GM23248 (cell line): ENCODE measurements at regions not wholly inside any gene's neighbourhood (a gene's known extent, or its start where the extent isn't known, plus 50 kb on each side); places are given as distances from the start of the nearest gene placed in this dataset.

Experiments used
- DNase-seq: peaks from one replicate; pipeline ENCODE4 v3.0.0-alpha.2; 2015
- H2AFZ ChIP-seq: fragments of 200-600 bp; sonication (generic); 2 replicates; pipeline ENCODE4 v1.6.1; 2016; ENCODE audit warnings: antibody characterized with exemption
- H3F3A ChIP-seq: fragments of 200-600 bp; sonication (generic); 2 replicates; pipeline ENCODE4 v1.6.1; 2016; ENCODE audit warnings: mild to moderate bottlenecking, antibody characterized with exemption, mixed run types; ENCODE audit not compliant: insufficient read depth
- H3K27ac ChIP-seq: fragments of 200-600 bp; sonication (generic); 2 replicates; pipeline ENCODE4 v1.5.1; 2016; ENCODE audit warnings: mild to moderate bottlenecking
- H3K27me3 ChIP-seq: fragments of 200-600 bp; sonication (generic); replicated peaks from 2 replicates; pipeline ENCODE4 v1.6.1; 2016; ENCODE audit warnings: mild to moderate bottlenecking; ENCODE audit not compliant: insufficient read depth
- H3K36me3 ChIP-seq: fragments of 200-600 bp; sonication (generic); 2 replicates; pipeline ENCODE4 v1.6.1; 2016; ENCODE audit warnings: low read depth, mild to moderate bottlenecking
- H3K4me1 ChIP-seq: fragments of 200-600 bp; sonication (generic); 2 replicates; pipeline ENCODE4 v1.6.1; 2016; ENCODE audit warnings: mild to moderate bottlenecking; ENCODE audit not compliant: insufficient read depth
- H3K4me2 ChIP-seq: fragments of 200-600 bp; sonication (generic); one replicate; pipeline ENCODE4 v1.6.1; 2016; ENCODE audit warnings: mild to moderate bottlenecking; ENCODE audit not compliant: unreplicated experiment
- H3K4me3 ChIP-seq: fragments of 200-600 bp; sonication (generic); 2 replicates; pipeline ENCODE4 v1.5.1; 2016; ENCODE audit warnings: mild to moderate bottlenecking
- H3K79me2 ChIP-seq: fragments of 200-600 bp; sonication (generic); 2 replicates; pipeline ENCODE4 v1.6.1; 2016; ENCODE audit warnings: mild to moderate bottlenecking; ENCODE audit not compliant: insufficient read depth
- H3K9ac ChIP-seq: fragments of 200-600 bp; sonication (generic); 2 replicates; pipeline ENCODE4 v1.6.1; 2016; ENCODE audit warnings: mild to moderate bottlenecking
- H3K9me2 ChIP-seq: fragments of 200-600 bp; sonication (generic); 2 replicates; pipeline ENCODE4 v1.6.1; 2016; ENCODE audit warnings: mixed run types, mild to moderate bottlenecking, moderate library complexity; ENCODE audit not compliant: insufficient read depth
- H3K9me3 ChIP-seq: fragments of 200-600 bp; sonication (generic); one replicate; pipeline ENCODE4 v1.6.1; 2017; ENCODE audit warnings: low read depth
- H4K20me1 ChIP-seq: fragments of 200-600 bp; sonication (generic); 2 replicates; pipeline ENCODE4 v1.6.0; 2016; ENCODE audit not compliant: insufficient read depth
- EZH2 ChIP-seq: fragments of 200-600 bp; sonication (generic); IDR thresholded peaks from 2 replicates; pipeline ENCODE4 v1.6.1; 2018; ENCODE audit warnings: antibody characterized with exemption, mild to moderate bottlenecking; ENCODE audit not compliant: insufficient read depth, poor library complexity, severe bottlenecking
- EZH2phosphoT487 ChIP-seq: fragments of 200-600 bp; sonication (generic); IDR thresholded peaks from 2 replicates; pipeline ENCODE4 v1.6.1; 2018; ENCODE audit warnings: antibody characterized with exemption, moderate library complexity, mild to moderate bottlenecking, low read depth; ENCODE audit not compliant: insufficient read depth
- WGBS, 2 experiments: methylation state at CpG; one replicate each; pipeline ENCODE4 v1.1.6; 2015 to 2017; ENCODE audit warnings: low lambda C conversion rate in 2 of 2, low coverage in 1 of 2; ENCODE audit errors: missing lambda C conversion rate in 2 of 2; 5-methylcytosine and 5-hydroxymethylcytosine counted together
- in situ Hi-C: fragments of 300-500 bp; cut with MboI; formaldehyde crosslinking; loops from 2 replicates; pipeline ENCODE4 v1.15.0; 2020

- Histone ChIP-seq H3K9ac (no peak overlapping the region), H3K36me3 (no peaks in the 10 kb centered on the region), H3K4me2 (no peak overlapping the region), H3K9me2 (no peaks in the 10 kb centered on the region), H4K20me1 (no peaks in the 10 kb centered on the region), H3K27me3 (no peaks in the 10 kb centered on the region), H3K9me3 (no peaks in the 10 kb centered on the region), H3F3A (no peaks in the 10 kb centered on the region), H3K4me1 (no peaks in the 10 kb centered on the region), H3K27ac (no peak overlapping the region), H3K79me2 (no peaks in the 10 kb centered on the region), H3K4me3 (no peak overlapping the region), H2AFZ (no peak overlapping the region)
- in situ Hi-C loops: no loop called here
- no peak for DNase-seq
- 0% methylated on average over 2 of the region's 2 CpGs for WGBS, 2 experiments
- TF ChIP-seq EZH2: no peak
These were observed 95.9 kb upstream of the CAND1 start for GRCh38 chr12:67173258-67173657.

DNA sequence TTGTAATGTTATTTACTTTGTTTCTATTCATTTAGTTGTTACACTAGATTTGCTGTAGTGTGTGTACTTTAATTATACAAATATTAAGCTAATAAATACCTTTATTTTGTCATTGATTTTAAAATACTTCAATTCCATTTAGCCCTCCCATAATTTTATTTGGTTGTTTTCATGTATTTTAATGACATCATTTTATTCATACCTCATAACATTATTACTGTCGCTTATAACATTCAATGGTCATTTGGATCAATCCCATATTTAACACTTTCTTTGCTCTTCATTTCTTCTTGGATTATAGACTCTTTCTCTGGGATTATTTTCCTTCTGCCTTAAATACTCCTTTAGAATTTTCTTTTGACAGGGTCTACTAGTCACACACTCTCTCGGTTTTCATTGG lies 86.6 kb upstream of the CAND1 start:
- Histone ChIP-seq H3K9me3 (no peaks in the 10 kb centered on the region), H3K9ac (no peak overlapping the region), H4K20me1 (no peaks in the 10 kb centered on the region), H3K4me1 (no peaks in the 10 kb centered on the region), H3K4me3 (no peak overlapping the region), H3K79me2 (no peaks in the 10 kb centered on the region), H3K9me2 (no peaks in the 10 kb centered on the region), H2AFZ (no peak overlapping the region), H3K36me3 (no peaks in the 10 kb centered on the region), H3K27me3 (no peaks in the 10 kb centered on the region), H3K27ac (no peak overlapping the region), H3K4me2 (no peak overlapping the region), H3F3A (no peaks in the 10 kb centered on the region)
- in situ Hi-C loops: no loop called here
- TF ChIP-seq EZH2: no peak
- TF ChIP-seq EZH2phosphoT487: no peak
- 14 to 31% methylated on average over 2 of the region's 2 CpGs for WGBS, 2 experiments
- no peak for DNase-seq

GRCh38 chr12:67193704-67194103 lies 75.5 kb upstream of the CAND1 start:
- H2AFZ ChIP-seq: no peak overlapping the region
- H3K9me3 ChIP-seq: no peaks in the 10 kb centered on the region
- H3F3A ChIP-seq: no peaks in the 10 kb centered on the region
- H3K9ac ChIP-seq: no peak overlapping the region
- peak; percentile 42 for DNase-seq
- no peaks in the 10 kb centered on the region for H4K20me1 ChIP-seq
- no peak for TF ChIP-seq EZH2
- H3K4me2 ChIP-seq: no peak overlapping the region
- no peaks in the 10 kb centered on the region for H3K4me1 ChIP-seq
- H3K36me3 ChIP-seq: no peaks in the 10 kb centered on the region
- H3K27me3 ChIP-seq: no peaks in the 10 kb centered on the region
- no peak overlapping the region for H3K27ac ChIP-seq
- H3K9me2 ChIP-seq: no peaks in the 10 kb centered on the region
- no peaks in the 10 kb centered on the region for H3K79me2 ChIP-seq
- in situ Hi-C loops: no loop called here
- H3K4me3 ChIP-seq: no peak overlapping the region

DNA sequence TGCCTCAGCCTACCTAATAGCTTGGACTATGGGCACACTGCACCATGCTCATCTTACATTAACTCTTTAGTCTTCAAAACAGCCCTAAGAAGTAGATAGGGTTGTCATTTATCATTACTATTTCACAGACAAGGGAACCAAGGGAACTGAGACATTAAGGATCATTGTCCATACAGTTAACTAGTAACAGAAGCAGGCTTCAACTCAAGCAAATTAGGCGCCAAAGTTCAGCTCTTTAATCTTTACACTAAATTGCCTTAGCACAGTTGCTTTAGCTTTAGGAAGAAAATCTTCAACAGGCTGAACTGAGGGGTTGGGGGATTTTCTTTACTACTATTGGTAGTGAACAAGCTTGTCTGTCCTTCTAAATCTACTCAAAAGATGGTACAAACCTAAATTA lies 68.8 kb upstream of the CAND1 start:
- Histone ChIP-seq H3K27me3 (no peaks in the 10 kb centered on the region), H3K4me2 (no peak overlapping the region), H2AFZ (no peak overlapping the region), H3K79me2 (no peaks in the 10 kb centered on the region), H3K27ac (no peak overlapping the region), H3F3A (no peaks in the 10 kb centered on the region), H3K9ac (no peak overlapping the region), H3K4me3 (no peak overlapping the region), H3K36me3 (no peaks in the 10 kb centered on the region), H3K4me1 (no peaks in the 10 kb centered on the region), H3K9me3 (no peaks in the 10 kb centered on the region), H4K20me1 (no peaks in the 10 kb centered on the region), H3K9me2 (no peaks in the 10 kb centered on the region)
- WGBS, 2 experiments: 0% methylated on average over 1 of the region's 1 CpG
- DNase-seq: no peak
- in situ Hi-C loops: no loop called here
- TF ChIP-seq EZH2 (no peak), EZH2phosphoT487 (no peak)

GRCh38 chr12:67202011-67202677 lies 67.0 kb upstream of the CAND1 start:
- Histone ChIP-seq H3K79me2 (no peaks in the 10 kb centered on the region), H2AFZ (no peak overlapping the region), H3K9me2 (no peaks in the 10 kb centered on the region), H4K20me1 (no peaks in the 10 kb centered on the region), H3K9me3 (no peaks in the 10 kb centered on the region), H3K9ac (no peak overlapping the region), H3F3A (no peaks in the 10 kb centered on the region), H3K36me3 (no peaks in the 10 kb centered on the region), H3K4me1 (no peaks in the 10 kb centered on the region), H3K27me3 (no peaks in the 10 kb centered on the region), H3K4me3 (no peak overlapping the region), H3K27ac (no peak overlapping the region), H3K4me2 (no peak overlapping the region)
- WGBS, 2 experiments: 17 to 24% methylated on average over 7 of the region's 7 CpGs
- DNase-seq: peak; percentile 9
- in situ Hi-C loops: no loop called here
- TF ChIP-seq EZH2 (no peak), EZH2phosphoT487 (no peak)
